GM12801 (cell line): ENCODE measurements at regions not wholly inside any gene's neighbourhood (a gene's known extent, or its start where the extent isn't known, plus 50 kb on each side); places are given as distances from the start of the nearest gene placed in this dataset.

ENCODE experiments used
- CTCF ChIP-seq: IDR thresholded peaks from one replicate; pipeline ENCODE4 v1.5.1; 2011; ENCODE audit warnings: control low read depth; ENCODE audit not compliant: insufficient read length; ENCODE audit errors: extremely low read depth

- TF ChIP-seq CTCF, result no peak
Observed at GRCh38 chr9:75197561-75197960, 109.2 kb downstream of the OSTF1 start.

DNA sequence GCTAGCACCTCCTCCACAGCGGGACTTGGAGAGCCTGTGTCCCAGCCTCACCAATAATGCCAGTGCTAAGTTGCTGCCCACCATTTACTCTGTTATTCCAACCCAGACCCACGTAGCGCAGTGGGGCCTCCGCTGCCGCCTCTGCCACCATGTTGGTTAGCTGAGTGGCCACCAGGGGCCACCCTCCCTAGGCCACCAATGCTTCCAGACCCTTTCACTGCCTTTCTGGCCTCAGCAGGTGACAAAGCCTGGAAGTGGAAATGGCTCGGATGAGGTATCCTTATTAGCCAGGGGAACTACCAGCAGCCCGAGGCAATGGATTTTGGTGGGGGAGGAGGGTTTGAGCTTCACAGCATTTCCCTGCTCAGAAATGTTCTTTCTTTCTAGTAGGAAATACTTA is 110.1 kb downstream of the OSTF1 start:
- no peak for TF ChIP-seq CTCF

GRCh38 chr9:75200892-75201470 is 112.7 kb downstream of the OSTF1 start:
- TF ChIP-seq CTCF, result no peak

- TF ChIP-seq CTCF, result no peak
Observed at GRCh38 chr9:75201480-75202209, 113.3 kb downstream of the OSTF1 start.

DNA sequence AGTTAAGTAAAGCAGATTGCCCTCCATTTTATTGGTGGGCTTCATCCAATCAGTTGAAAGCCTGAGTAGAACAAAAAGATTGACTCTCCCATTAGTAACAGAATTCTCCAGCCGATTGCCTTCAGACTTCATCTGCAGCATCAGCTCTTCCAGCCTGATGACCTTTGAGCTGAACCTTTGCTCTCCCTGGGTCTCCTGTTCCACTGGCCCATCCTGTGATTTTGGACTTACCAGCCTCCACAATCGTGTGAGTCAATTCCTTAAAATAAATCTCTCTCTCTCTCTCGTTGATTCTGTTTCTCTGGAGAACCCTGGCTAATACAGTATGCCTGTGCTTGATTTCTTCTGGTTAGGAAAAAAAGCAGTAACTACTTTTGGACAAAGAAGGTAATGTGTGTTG is 121.9 kb downstream of the OSTF1 start:
- TF ChIP-seq CTCF, result no peak

- TF ChIP-seq CTCF, result no peak
Observed at GRCh38 chr9:75213765-75214164, 125.5 kb downstream of the OSTF1 start.

DNA sequence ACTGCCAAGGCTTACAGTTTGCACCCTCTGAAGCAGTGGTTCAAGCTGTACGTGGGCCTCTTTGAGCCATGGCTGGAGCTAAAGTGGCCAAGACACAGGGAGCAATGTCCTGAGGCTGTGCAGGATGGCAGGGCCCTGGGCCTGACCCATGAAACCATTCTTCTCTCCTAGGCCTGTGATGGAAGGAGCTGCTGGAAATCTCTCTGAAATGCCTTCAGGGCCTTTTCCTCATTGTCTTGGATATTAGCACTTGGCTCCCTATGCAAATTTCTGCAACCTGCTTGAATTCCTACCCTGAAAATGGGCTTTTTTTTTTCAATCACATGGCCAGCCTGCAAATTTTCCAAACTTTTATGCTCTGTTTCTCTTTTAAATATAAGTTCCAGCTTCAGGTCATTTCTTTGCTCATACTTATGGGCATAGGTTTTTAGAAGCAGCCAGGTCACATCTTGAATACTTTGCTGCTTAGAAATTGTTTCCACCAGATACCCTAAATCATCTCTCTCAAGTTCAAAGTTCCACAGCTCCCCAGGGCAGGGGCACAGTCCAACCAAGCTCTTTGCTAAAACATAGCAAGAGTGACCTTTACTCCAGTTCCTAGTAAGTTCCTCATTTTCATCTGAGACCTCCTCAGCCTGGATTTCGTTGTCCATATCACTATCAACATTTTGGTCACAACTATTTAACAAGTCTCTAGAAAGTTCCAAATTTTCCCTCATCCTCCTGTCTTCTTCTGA is 138.3 kb downstream of the OSTF1 start:
- no peak for TF ChIP-seq CTCF
